NCI-H82 (cell line): ENCODE measurements at regions not wholly inside any gene's neighbourhood (a gene's known extent, or its start where the extent isn't known, plus 50 kb on each side); places are given as distances from the start of the nearest gene placed in this dataset.
A peak's percentile ranks its signal among the peaks of the same experiment; 100 is the strongest.

Experiments
- DNase-seq: peaks from one replicate; lab custom pipeline; 2025; lab: John Stamatoyannopoulos, UW

GRCh38 chr1:5812295-5812694 is 179.9 kb downstream of the NPHP4 start:
- DNase-seq: no peak

- DNase-seq: no peak
These were observed 180.8 kb downstream of the NPHP4 start for GRCh38 chr1:5811419-5811818.

GRCh38 chr1:5810553-5811270 is 181.5 kb downstream of the NPHP4 start:
- no peak for DNase-seq

GRCh38 chr1:5810131-5810530 is 182.1 kb downstream of the NPHP4 start:
- no peak for DNase-seq

GRCh38 chr1:5809207-5809788 is 182.9 kb downstream of the NPHP4 start:
- DNase-seq: no peak

- no peak for DNase-seq
These were observed 188.4 kb downstream of the NPHP4 start for GRCh38 chr1:5803851-5804250.

- no peak for DNase-seq
These were observed 189.6 kb downstream of the NPHP4 start for GRCh38 chr1:5802606-5803005.

GRCh38 chr1:5798904-5799303 is 193.3 kb downstream of the NPHP4 start:
- DNase-seq: no peak

GRCh38 chr1:5798151-5798730 is 194.0 kb downstream of the NPHP4 start:
- no peak for DNase-seq

GRCh38 chr1:5796028-5796427 is 196.2 kb downstream of the NPHP4 start:
- no peak for DNase-seq

GRCh38 chr1:5794279-5794678 is 197.9 kb downstream of the NPHP4 start:
- no peak for DNase-seq

- DNase-seq: peak; percentile 60
These were observed 198.7 kb downstream of the NPHP4 start for GRCh38 chr1:5793516-5793915.

GRCh38 chr1:5781079-5781478 is 211.1 kb downstream of the NPHP4 start:
- DNase-seq: no peak

GRCh38 chr1:5780324-5780716 is 211.9 kb downstream of the NPHP4 start:
- no peak for DNase-seq

GRCh38 chr1:5779608-5780323 is 212.5 kb downstream of the NPHP4 start:
- no peak for DNase-seq

- no peak for DNase-seq
These were observed 216.1 kb downstream of the NPHP4 start for GRCh38 chr1:5776035-5776550.

GRCh38 chr1:5774019-5774418 is 218.2 kb downstream of the NPHP4 start:
- no peak for DNase-seq

- no peak for DNase-seq
These were observed 220.4 kb downstream of the NPHP4 start for GRCh38 chr1:5771788-5772187.

GRCh38 chr1:5770981-5771765 is 221.1 kb downstream of the NPHP4 start:
- peak; percentile 98 for DNase-seq

- DNase-seq: no peak
These were observed 222.5 kb downstream of the NPHP4 start for GRCh38 chr1:5769760-5770159.

GRCh38 chr1:5769146-5769545 is 223.1 kb downstream of the NPHP4 start:
- DNase-seq: no peak

GRCh38 chr1:5768014-5768413 is 224.2 kb downstream of the NPHP4 start:
- DNase-seq: no peak
